GM12873 (cell line): ENCODE measurements at regions not wholly inside any gene's neighbourhood (a gene's known extent, or its start where the extent isn't known, plus 50 kb on each side); places are given as distances from the start of the nearest gene placed in this dataset.

Experiments
- CTCF ChIP-seq: IDR thresholded peaks from 2 replicates; pipeline ENCODE4 v1.5.1; 2012; ENCODE audit warnings: low read depth, mild to moderate bottlenecking, moderate library complexity, low read length, control low read depth; ENCODE audit not compliant: insufficient read depth; ENCODE audit errors: missing control alignments

GRCh38 chr17:54426296-54426886 is 474.3 kb upstream of the TOM1L1 start:
- peak; percentile 47 for TF ChIP-seq CTCF

GRCh38 chr17:54435966-54436365 is 464.7 kb upstream of the TOM1L1 start:
- TF ChIP-seq CTCF = no peak

GRCh38 chr17:54439816-54440215 is 460.8 kb upstream of the TOM1L1 start:
- TF ChIP-seq CTCF = no peak

GRCh38 chr17:54451051-54451450 is 449.6 kb upstream of the TOM1L1 start:
- TF ChIP-seq CTCF = no peak

GRCh38 chr17:54452666-54453348 is 447.8 kb upstream of the TOM1L1 start:
- no peak for TF ChIP-seq CTCF

- TF ChIP-seq CTCF = no peak
Observed at GRCh38 chr17:54455251-54455868, 445.3 kb upstream of the TOM1L1 start.

GRCh38 chr17:54466875-54467274 is 433.8 kb upstream of the TOM1L1 start:
- no peak for TF ChIP-seq CTCF
